ENCODE measurements at regions not wholly inside any gene's neighbourhood (a gene's known extent, or its start where the extent isn't known, plus 50 kb on each side); places are given as distances from the start of the nearest gene placed in this dataset.

DNA sequence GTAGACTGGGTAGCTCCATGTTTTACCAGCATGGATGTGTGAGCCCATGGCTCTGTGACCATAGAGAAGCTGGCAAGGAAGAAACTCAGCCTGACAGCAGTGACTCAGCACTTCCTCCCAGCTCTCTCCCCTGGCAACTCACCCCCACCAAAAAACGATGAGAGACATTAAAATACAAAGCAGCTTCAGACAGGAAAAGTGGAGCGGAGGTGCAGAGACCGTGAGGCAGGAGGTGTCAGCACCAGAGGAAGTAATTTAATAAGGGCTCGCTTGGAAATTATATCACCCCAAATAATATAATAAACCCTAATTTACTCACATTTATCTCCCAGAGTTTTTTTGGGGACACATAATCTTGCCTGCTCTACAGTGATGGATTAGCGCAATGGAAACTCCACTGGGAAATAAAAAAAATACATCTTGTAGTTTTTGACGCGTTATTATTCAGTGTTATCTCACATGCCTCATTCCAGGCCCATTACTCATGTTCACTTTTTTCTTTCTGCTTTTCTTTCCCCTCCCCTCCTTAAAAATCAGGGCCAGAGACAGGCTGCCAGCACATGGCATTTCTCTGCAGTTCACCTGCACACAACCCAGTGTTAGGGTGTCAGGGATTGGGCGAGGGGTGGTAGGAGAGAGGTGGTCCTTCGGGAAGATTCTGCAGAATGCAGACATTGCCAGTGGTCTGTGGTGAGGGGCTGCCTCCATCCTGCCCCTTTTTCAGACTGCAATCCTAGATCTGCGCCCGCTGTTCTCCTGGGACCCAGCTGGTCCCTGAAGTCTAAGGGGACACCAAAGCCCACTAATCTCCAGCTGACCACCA is 170.8 kb downstream of the BUD13 start:
- no peak for DNase-seq (ENCODE audit: low read depth in 2 of 2, low spot score in 1 of 2)

- no peak for DNase-seq (ENCODE audit: low read depth in 2 of 2, low spot score in 1 of 2)
These were observed 171.9 kb downstream of the BUD13 start for GRCh38 chr11:116600930-116601329.

DNA sequence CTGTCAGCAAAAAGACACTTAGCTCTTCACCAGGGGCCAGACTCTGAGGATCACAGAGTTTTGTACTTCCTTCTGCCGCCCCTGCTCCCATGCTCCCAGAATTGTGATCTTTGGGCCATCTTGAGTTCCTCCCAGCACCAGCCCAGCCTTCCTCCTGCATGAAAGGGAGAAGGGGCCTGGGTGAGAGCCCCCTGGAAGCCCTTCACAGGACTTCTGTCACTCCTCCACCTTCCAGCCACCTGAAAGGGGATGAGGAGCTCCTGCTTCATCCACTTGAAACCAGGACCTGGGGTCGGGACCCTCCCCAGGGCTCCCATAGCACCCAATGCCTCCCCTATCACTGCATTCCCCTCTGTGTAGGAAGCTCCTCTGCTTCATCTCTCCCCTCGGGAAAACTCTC is 174.2 kb downstream of the BUD13 start:
- DNase-seq (ENCODE audit: low read depth in 2 of 2, low spot score in 1 of 2): no peak

DNA sequence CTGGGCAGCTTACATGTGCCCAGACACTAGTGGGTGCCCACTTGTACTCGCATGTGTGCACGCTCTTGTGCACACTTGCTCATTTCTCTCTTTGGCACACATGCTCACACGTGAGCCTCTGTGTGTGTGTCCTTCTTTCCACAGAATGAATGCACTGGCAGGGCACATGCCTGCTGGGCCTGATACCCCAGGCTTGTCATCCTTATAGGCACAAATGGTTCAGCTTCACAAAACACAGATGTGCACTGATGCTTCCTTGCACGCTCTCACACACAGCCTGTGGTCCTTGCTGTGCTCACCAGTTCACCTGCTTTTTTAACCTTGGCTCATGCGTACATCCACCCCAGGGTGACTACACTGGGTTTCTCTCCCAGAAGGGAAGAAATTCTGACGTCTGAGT is 174.8 kb downstream of the BUD13 start:
- DNase-seq (ENCODE audit: low read depth in 2 of 2, low spot score in 1 of 2): no peak

DNA sequence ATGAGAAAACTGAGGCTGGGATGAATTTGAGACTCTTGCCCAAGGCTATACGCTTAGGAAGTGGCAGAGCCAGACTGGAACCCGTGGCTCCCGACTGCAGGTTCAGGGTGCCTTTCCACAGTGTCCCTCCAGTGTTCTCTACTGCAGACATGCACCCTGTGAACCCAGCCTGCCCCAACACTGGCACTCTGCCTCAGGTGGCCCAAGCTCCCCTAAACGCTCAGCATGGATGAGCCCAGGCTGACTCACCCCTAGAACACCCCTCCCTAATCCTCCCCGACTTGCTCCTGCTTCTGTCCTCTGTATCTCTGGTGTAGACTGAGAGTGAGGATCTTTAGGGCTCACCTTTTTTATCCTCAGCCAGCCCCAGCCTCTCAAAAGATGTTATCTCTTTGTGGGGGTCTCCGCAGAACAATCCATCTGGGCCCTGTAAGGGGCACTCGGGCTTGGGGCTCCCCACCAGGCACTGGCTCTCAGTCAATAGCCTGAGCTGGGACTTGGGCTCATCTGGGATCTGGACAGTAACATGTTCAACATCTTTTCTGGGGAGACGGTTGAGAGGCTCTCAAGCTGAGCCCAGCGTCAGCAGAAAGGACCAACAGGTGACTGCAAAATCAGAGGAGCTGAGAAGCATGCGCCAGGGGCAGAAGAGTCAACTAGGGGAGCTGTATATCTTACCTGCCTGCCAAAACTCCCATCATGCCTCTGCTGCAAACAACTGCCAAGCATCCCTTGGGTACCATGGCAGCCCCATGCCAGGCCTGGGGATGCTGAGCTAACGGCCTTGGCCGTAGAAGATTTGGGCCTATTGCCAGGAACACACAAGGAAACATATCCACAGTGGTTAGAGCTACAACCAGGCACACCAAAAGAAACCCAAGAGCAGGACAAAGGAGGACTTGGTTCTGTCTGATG is 176.2 kb downstream of the BUD13 start:
- no peak for DNase-seq (ENCODE audit: low read depth in 2 of 2, low spot score in 1 of 2)

- no peak for DNase-seq (ENCODE audit: low read depth in 2 of 2, low spot score in 1 of 2)
These were observed 177.4 kb downstream of the BUD13 start for GRCh38 chr11:116595305-116595880.

DNA sequence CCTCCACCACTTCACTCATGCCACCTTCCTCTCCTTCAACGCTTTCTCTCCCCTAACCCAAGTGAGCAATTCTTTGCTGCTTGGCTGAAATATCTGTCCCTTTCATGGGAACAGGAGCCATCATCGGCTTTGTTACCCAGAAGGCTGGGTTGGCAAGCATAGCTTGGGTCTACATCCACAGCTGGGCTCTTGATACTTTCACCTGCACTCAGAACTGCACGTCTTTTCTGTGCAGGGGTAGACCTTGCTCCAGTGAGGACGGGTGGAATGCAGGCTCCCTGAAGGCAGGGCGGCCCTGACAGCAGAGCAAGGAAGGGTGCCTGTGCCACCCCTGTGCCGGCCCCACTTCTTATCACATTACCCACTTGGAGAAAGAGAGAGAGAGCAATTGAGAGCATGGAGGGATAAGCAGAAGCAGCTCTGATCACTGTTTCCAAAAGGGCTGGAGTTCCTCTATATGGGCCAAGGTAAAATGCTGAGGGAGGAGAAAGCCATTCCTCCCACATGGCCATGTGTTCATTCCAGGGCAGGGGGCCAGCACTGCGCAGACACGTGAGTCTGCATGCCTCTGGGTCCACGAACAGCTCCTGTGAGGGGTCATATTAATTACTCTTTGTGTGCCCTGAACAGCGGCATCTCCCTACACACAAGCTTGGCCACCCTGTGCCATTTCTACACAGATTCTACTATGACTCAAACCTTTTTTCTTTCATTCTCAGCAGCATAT is 181.8 kb downstream of the BUD13 start:
- DNase-seq (ENCODE audit: low read depth in 2 of 2, low spot score in 1 of 2): no peak

DNA sequence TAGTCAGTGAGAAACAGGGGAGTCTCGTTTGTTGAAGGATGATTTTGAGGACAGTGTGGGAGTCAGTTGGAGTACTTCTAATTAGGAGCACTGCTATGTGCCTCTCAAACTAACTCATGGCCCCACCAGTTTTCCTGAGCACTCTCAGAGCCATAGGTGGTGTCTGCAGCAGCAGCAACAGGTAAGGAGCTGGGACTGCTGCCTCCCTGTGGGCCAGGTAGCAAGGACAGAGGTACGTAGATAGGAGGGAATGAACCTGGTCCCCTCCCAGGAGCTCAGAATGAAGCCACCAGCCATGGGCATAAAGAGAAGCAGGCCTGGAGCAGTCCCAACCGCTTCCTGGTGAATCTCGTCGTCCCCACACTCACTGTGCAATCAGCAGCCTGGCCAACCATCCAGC is 183.4 kb downstream of the BUD13 start:
- DNase-seq (ENCODE audit: low read depth in 2 of 2, low spot score in 1 of 2): no peak

DNA sequence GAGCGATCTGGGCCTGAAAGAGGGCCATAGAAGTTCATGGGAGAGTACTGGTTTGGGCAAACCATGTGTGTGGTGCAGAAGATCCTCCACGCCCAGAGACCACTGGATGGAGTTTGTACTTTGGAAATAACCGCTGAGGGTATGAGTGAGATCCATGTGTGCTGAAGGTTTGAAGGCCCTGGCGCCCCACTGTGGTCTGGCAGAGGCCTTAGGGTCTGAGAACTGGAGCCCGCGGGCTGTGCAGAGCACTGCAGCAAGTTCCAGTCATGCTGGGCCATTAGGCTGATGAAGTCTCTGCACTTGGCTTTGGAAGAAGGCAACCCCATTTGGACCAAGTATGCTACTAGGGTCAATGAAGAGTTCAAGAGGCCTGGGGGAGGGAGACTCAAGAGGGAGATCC is 186.4 kb downstream of the BUD13 start:
- DNase-seq (ENCODE audit: low read depth in 2 of 2, low spot score in 1 of 2): no peak

- DNase-seq (ENCODE audit: low read depth in 2 of 2, low spot score in 1 of 2): no peak
These were observed 190.2 kb downstream of the BUD13 start for GRCh38 chr11:116582571-116582970.

- DNase-seq (ENCODE audit: low read depth in 2 of 2, low spot score in 1 of 2): no peak
These were observed 191.4 kb downstream of the BUD13 start for GRCh38 chr11:116581349-116581748.

- DNase-seq (ENCODE audit: low read depth in 2 of 2, low spot score in 1 of 2): no peak
These were observed 192.0 kb downstream of the BUD13 start for GRCh38 chr11:116580799-116581198.

DNA sequence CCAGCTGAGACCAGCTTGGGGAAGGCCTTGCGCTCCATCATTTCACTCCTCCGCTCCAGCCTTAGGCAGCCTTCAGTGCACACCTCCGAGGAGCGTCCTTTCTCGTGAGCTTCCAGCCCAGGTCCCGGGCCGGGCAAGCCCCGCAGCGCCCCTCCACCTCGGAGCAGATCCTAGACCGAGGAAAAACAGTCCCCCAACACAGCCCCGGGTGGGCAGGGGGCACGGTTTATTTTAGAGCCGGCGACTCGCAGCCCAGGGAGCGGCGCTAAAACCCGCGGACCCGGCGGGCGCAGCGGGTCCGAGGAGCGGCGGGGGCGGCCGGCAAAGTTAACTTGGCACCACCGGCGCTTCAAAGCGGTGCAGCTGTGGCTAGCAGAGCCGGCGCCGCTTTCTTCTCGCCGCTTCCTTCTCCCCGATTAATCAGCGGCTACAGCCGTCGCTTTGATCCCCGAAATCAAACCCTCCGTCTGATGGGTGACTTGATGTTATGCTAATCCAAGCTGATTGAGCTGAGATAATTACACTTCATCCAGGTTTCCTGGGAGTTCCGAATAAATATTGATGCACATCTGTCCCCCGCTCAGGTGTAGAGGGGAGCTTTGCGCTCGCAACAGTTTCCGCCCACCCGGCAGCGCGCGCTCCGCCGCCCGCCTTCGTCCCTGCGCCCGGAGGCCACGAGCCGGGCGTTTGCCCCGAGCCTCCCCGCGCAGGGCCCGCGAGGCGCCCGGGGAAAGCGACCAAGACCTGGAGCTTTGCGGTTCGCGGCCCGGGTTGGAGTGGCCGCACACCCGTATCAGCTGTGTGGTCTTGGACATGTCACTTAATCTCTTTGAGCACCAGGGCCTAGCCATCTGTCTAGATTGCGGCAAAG is 192.7 kb downstream of the BUD13 start:
- no peak for DNase-seq (ENCODE audit: low read depth in 2 of 2, low spot score in 1 of 2)

DNA sequence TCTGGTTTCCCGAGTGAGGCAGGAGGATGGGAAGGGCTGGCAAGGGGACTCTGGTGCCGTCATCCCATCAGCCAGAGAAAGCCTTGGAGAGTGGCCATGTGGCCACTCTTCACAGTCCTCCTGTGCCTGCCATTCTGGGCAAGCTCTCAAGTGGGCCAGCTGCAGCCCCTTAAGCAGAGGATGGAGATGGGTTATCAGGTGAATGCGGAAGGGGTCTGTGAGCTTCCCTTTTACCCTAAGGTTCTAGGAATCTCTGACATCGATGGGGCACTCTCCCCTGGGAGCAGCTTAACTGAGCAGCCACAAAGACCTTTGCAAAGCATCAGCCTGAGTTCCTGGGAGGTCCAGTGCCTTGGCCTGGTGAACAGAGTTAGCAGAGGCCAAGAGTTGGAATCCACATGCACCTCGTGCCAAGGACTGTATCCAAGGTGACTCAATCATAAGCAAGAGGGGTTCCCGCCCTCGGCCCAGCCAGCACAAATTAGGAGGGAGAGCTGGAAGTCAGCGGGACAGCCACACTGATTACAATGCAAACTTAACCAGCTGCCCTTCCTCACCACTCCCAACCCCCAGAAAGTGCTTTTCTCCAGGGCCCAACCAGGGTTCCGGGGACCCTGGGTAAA is 193.6 kb downstream of the BUD13 start:
- DNase-seq (ENCODE audit: low read depth in 2 of 2, low spot score in 1 of 2): no peak

DNA sequence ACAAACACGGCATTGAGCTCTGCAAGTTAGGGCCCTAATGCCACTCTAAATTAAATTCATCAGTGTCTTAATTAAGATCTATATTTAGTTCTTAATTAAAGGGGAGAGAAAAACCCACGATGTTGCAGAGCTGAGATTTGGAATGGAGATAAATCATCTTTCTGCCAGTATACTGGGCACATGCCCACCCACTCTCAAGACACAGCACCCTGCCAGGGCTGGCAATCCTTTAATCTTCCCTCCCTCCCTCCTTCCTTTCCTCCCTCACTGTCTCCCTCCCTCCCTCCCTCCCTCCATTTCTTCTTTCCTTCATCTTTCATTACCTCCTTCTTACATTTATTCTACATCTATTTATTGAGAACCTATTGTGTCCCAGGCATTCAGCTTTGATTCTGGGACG is 194.8 kb downstream of the BUD13 start:
- no peak for DNase-seq (ENCODE audit: low read depth in 2 of 2, low spot score in 1 of 2)

DNA sequence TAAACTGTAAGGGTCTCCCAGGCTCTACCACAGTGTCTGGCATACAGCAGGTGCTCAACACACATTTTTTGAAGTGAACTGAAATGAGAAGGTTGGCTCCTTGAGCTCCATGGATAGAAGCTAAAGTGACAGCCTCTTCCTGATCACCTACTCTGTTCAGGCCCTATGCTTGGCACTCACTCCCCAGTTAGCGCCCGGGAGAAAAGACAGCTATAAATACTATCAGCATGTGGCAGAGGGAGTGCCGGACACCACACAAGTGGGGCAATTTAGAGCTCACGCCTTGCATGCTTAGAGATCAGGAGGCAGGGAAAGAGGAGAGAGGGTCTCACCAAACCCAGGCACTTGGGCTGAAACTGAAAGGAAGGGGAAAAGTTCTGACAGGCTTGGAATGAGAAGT is 195.5 kb downstream of the BUD13 start:
- DNase-seq (ENCODE audit: low read depth in 2 of 2, low spot score in 1 of 2): no peak

GRCh38 chr11:116576526-116576925 is 196.3 kb downstream of the BUD13 start:
- DNase-seq (ENCODE audit: low read depth in 2 of 2, low spot score in 1 of 2): no peak

- DNase-seq (ENCODE audit: low read depth in 2 of 2, low spot score in 1 of 2): no peak
These were observed 205.0 kb downstream of the BUD13 start for GRCh38 chr11:116567721-116568242.

DNA sequence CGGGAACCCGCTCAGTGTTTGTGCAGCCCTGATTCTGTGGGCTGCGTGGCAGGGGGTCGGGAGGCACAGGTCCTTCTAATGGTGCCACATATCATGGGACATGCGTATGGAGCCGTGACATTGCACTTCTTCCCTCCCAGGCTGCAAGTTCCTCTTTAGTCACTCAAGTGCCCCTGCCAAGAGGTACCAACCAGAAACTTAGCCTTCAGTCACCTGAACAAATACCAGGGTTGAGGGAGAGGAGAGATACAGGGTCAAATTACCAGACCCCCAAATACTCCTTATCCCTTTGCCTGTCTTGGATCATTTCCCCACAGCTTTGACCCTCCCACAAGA is 209.1 kb downstream of the BUD13 start:
- no peak for DNase-seq (ENCODE audit: low read depth in 2 of 2, low spot score in 1 of 2)
